ENCODE measurements at regions not wholly inside any gene's neighbourhood (a gene's known extent, or its start where the extent isn't known, plus 50 kb on each side); places are given as distances from the start of the nearest gene placed in this dataset.

- Histone ChIP-seq H3K27ac (ENCODE audit: low read depth in 1 of 2, low read length in 1 of 2) (no peak overlapping the region), H3K27me3 (ENCODE audit: control insufficient read depth in 2 of 2, insufficient read depth in 1 of 2, low read length in 1 of 2) (no peaks in the 10 kb centered on the region), H3K9me3 (ENCODE audit: control insufficient read depth in 2 of 2, insufficient read depth in 1 of 2, low read length in 1 of 2) (no peaks in the 10 kb centered on the region), H3K36me3 (ENCODE audit: control insufficient read depth in 2 of 2, insufficient read depth in 2 of 2, low read length in 1 of 2) (no peaks in the 10 kb centered on the region), H3K4me3 (ENCODE audit: low read length in 2 of 2) (no peak overlapping the region), H3K4me1 (ENCODE audit: control insufficient read depth in 2 of 2, insufficient read depth in 2 of 2, low read length in 2 of 2) (no peaks in the 10 kb centered on the region)
- DNase-seq (ENCODE audit: low read depth in 6 of 9, low spot score in 9 of 9), result no peak
- WGBS, result 95% methylated on average over 1 of the region's 1 CpG
Observed at GRCh38 chr20:11296221-11296620, 621.5 kb upstream of the BTBD3 start.

GRCh38 chr20:11296951-11297350 lies 620.7 kb upstream of the BTBD3 start:
- H3K4me3 ChIP-seq (ENCODE audit: low read length in 2 of 2), result no peak overlapping the region

GRCh38 chr20:11301699-11302098 lies 616.0 kb upstream of the BTBD3 start:
- no peaks in the 10 kb centered on the region for H3K4me1 ChIP-seq (ENCODE audit: control insufficient read depth in 2 of 2, insufficient read depth in 2 of 2, low read length in 2 of 2)
- no peak overlapping the region for H3K27ac ChIP-seq (ENCODE audit: low read depth in 1 of 2, low read length in 1 of 2)
- 94% methylated on average over 10 of the region's 10 CpGs for WGBS
- H3K36me3 ChIP-seq (ENCODE audit: control insufficient read depth in 2 of 2, insufficient read depth in 2 of 2, low read length in 1 of 2), result no peaks in the 10 kb centered on the region
- H3K4me3 ChIP-seq (ENCODE audit: low read length in 2 of 2), result no peak overlapping the region
- H3K27me3 ChIP-seq (ENCODE audit: control insufficient read depth in 2 of 2, insufficient read depth in 1 of 2, low read length in 1 of 2), result no peaks in the 10 kb centered on the region
- no peaks in the 10 kb centered on the region for H3K9me3 ChIP-seq (ENCODE audit: control insufficient read depth in 2 of 2, insufficient read depth in 1 of 2, low read length in 1 of 2)
- no peak for DNase-seq (ENCODE audit: low read depth in 6 of 9, low spot score in 9 of 9)

More at GRCh38 chr20:11296951-11297350, 620.7 kb upstream of the BTBD3 start:
- no peaks in the 10 kb centered on the region for H3K9me3 ChIP-seq (ENCODE audit: control insufficient read depth in 2 of 2, insufficient read depth in 1 of 2, low read length in 1 of 2)
- H3K36me3 ChIP-seq (ENCODE audit: control insufficient read depth in 2 of 2, insufficient read depth in 2 of 2, low read length in 1 of 2), result no peaks in the 10 kb centered on the region
- no peak overlapping the region for H3K27ac ChIP-seq (ENCODE audit: low read depth in 1 of 2, low read length in 1 of 2)
- no peak for DNase-seq (ENCODE audit: low read depth in 6 of 9, low spot score in 9 of 9)
- H3K27me3 ChIP-seq (ENCODE audit: control insufficient read depth in 2 of 2, insufficient read depth in 1 of 2, low read length in 1 of 2), result no peaks in the 10 kb centered on the region
- no peaks in the 10 kb centered on the region for H3K4me1 ChIP-seq (ENCODE audit: control insufficient read depth in 2 of 2, insufficient read depth in 2 of 2, low read length in 2 of 2)

GRCh38 chr20:11302436-11302835 lies 615.3 kb upstream of the BTBD3 start:
- 87% methylated on average over 3 of the region's 3 CpGs for WGBS
- no peak overlapping the region for H3K27ac ChIP-seq (ENCODE audit: low read depth in 1 of 2, low read length in 1 of 2)

GRCh38 chr20:11304795-11305194 lies 612.9 kb upstream of the BTBD3 start:
- no peak overlapping the region for H3K27ac ChIP-seq (ENCODE audit: low read depth in 1 of 2, low read length in 1 of 2)

More at GRCh38 chr20:11302436-11302835, 615.3 kb upstream of the BTBD3 start:
- H3K36me3 ChIP-seq (ENCODE audit: control insufficient read depth in 2 of 2, insufficient read depth in 2 of 2, low read length in 1 of 2), result no peaks in the 10 kb centered on the region
- no peaks in the 10 kb centered on the region for H3K27me3 ChIP-seq (ENCODE audit: control insufficient read depth in 2 of 2, insufficient read depth in 1 of 2, low read length in 1 of 2)
- H3K4me1 ChIP-seq (ENCODE audit: control insufficient read depth in 2 of 2, insufficient read depth in 2 of 2, low read length in 2 of 2), result no peaks in the 10 kb centered on the region
- no peaks in the 10 kb centered on the region for H3K9me3 ChIP-seq (ENCODE audit: control insufficient read depth in 2 of 2, insufficient read depth in 1 of 2, low read length in 1 of 2)
- DNase-seq (ENCODE audit: low read depth in 6 of 9, low spot score in 9 of 9), result no peak
- H3K4me3 ChIP-seq (ENCODE audit: low read length in 2 of 2), result no peak overlapping the region

GRCh38 chr20:11305406-11305805 lies 612.3 kb upstream of the BTBD3 start:
- WGBS, result 38% methylated on average over 2 of the region's 2 CpGs
- Histone ChIP-seq H3K36me3 (ENCODE audit: control insufficient read depth in 2 of 2, insufficient read depth in 2 of 2, low read length in 1 of 2) (no peaks in the 10 kb centered on the region), H3K4me1 (ENCODE audit: control insufficient read depth in 2 of 2, insufficient read depth in 2 of 2, low read length in 2 of 2) (no peaks in the 10 kb centered on the region), H3K9me3 (ENCODE audit: control insufficient read depth in 2 of 2, insufficient read depth in 1 of 2, low read length in 1 of 2) (no peaks in the 10 kb centered on the region), H3K27me3 (ENCODE audit: control insufficient read depth in 2 of 2, insufficient read depth in 1 of 2, low read length in 1 of 2) (no peaks in the 10 kb centered on the region), H3K27ac (ENCODE audit: low read depth in 1 of 2, low read length in 1 of 2) (no peak overlapping the region), H3K4me3 (ENCODE audit: low read length in 2 of 2) (no peak overlapping the region)
- no peak for DNase-seq (ENCODE audit: low read depth in 6 of 9, low spot score in 9 of 9)

More at GRCh38 chr20:11304795-11305194, 612.9 kb upstream of the BTBD3 start:
- Histone ChIP-seq H3K36me3 (ENCODE audit: control insufficient read depth in 2 of 2, insufficient read depth in 2 of 2, low read length in 1 of 2) (no peaks in the 10 kb centered on the region), H3K9me3 (ENCODE audit: control insufficient read depth in 2 of 2, insufficient read depth in 1 of 2, low read length in 1 of 2) (no peaks in the 10 kb centered on the region), H3K4me1 (ENCODE audit: control insufficient read depth in 2 of 2, insufficient read depth in 2 of 2, low read length in 2 of 2) (no peaks in the 10 kb centered on the region), H3K4me3 (ENCODE audit: low read length in 2 of 2) (no peak overlapping the region), H3K27me3 (ENCODE audit: control insufficient read depth in 2 of 2, insufficient read depth in 1 of 2, low read length in 1 of 2) (no peaks in the 10 kb centered on the region)
- WGBS, result 89% methylated on average over 3 of the region's 3 CpGs
- DNase-seq (ENCODE audit: low read depth in 6 of 9, low spot score in 9 of 9), result no peak

- no peak overlapping the region for H3K4me3 ChIP-seq (ENCODE audit: low read length in 2 of 2)
- no peaks in the 10 kb centered on the region for H3K36me3 ChIP-seq (ENCODE audit: control insufficient read depth in 2 of 2, insufficient read depth in 2 of 2, low read length in 1 of 2)
- no peaks in the 10 kb centered on the region for H3K27me3 ChIP-seq (ENCODE audit: control insufficient read depth in 2 of 2, insufficient read depth in 1 of 2, low read length in 1 of 2)
- no peak for DNase-seq (ENCODE audit: low read depth in 6 of 9, low spot score in 9 of 9)
- H3K27ac ChIP-seq (ENCODE audit: low read depth in 1 of 2, low read length in 1 of 2), result no peak overlapping the region
- WGBS, result 92% methylated on average over 3 of the region's 3 CpGs
- no peaks in the 10 kb centered on the region for H3K4me1 ChIP-seq (ENCODE audit: control insufficient read depth in 2 of 2, insufficient read depth in 2 of 2, low read length in 2 of 2)
- no peaks in the 10 kb centered on the region for H3K9me3 ChIP-seq (ENCODE audit: control insufficient read depth in 2 of 2, insufficient read depth in 1 of 2, low read length in 1 of 2)
Observed at GRCh38 chr20:11311659-11312224, 606.0 kb upstream of the BTBD3 start.

GRCh38 chr20:11315525-11315924 lies 602.2 kb upstream of the BTBD3 start:
- Histone ChIP-seq H3K27me3 (ENCODE audit: control insufficient read depth in 2 of 2, insufficient read depth in 1 of 2, low read length in 1 of 2) (no peaks in the 10 kb centered on the region), H3K27ac (ENCODE audit: low read depth in 1 of 2, low read length in 1 of 2) (no peak overlapping the region), H3K4me3 (ENCODE audit: low read length in 2 of 2) (no peak overlapping the region), H3K9me3 (ENCODE audit: control insufficient read depth in 2 of 2, insufficient read depth in 1 of 2, low read length in 1 of 2) (no peaks in the 10 kb centered on the region), H3K36me3 (ENCODE audit: control insufficient read depth in 2 of 2, insufficient read depth in 2 of 2, low read length in 1 of 2) (no peaks in the 10 kb centered on the region), H3K4me1 (ENCODE audit: control insufficient read depth in 2 of 2, insufficient read depth in 2 of 2, low read length in 2 of 2) (no peaks in the 10 kb centered on the region)
- DNase-seq (ENCODE audit: low read depth in 6 of 9, low spot score in 9 of 9), result no peak
- 93% methylated on average over 2 of the region's 2 CpGs for WGBS

GRCh38 chr20:11316244-11316643 lies 601.4 kb upstream of the BTBD3 start:
- no peaks in the 10 kb centered on the region for H3K36me3 ChIP-seq (ENCODE audit: control insufficient read depth in 2 of 2, insufficient read depth in 2 of 2, low read length in 1 of 2)
- H3K9me3 ChIP-seq (ENCODE audit: control insufficient read depth in 2 of 2, insufficient read depth in 1 of 2, low read length in 1 of 2), result no peaks in the 10 kb centered on the region

GRCh38 chr20:11320033-11320432 lies 597.7 kb upstream of the BTBD3 start:
- no peaks in the 10 kb centered on the region for H3K4me1 ChIP-seq (ENCODE audit: control insufficient read depth in 2 of 2, insufficient read depth in 2 of 2, low read length in 2 of 2)
- no peak for DNase-seq (ENCODE audit: low read depth in 6 of 9, low spot score in 9 of 9)
- H3K36me3 ChIP-seq (ENCODE audit: control insufficient read depth in 2 of 2, insufficient read depth in 2 of 2, low read length in 1 of 2), result no peaks in the 10 kb centered on the region
- no peak overlapping the region for H3K27ac ChIP-seq (ENCODE audit: low read depth in 1 of 2, low read length in 1 of 2)
- H3K4me3 ChIP-seq (ENCODE audit: low read length in 2 of 2), result no peak overlapping the region
- no peaks in the 10 kb centered on the region for H3K9me3 ChIP-seq (ENCODE audit: control insufficient read depth in 2 of 2, insufficient read depth in 1 of 2, low read length in 1 of 2)
- no peaks in the 10 kb centered on the region for H3K27me3 ChIP-seq (ENCODE audit: control insufficient read depth in 2 of 2, insufficient read depth in 1 of 2, low read length in 1 of 2)

More at GRCh38 chr20:11316244-11316643, 601.4 kb upstream of the BTBD3 start:
- Histone ChIP-seq H3K4me3 (ENCODE audit: low read length in 2 of 2) (no peak overlapping the region), H3K27ac (ENCODE audit: low read depth in 1 of 2, low read length in 1 of 2) (no peak overlapping the region), H3K27me3 (ENCODE audit: control insufficient read depth in 2 of 2, insufficient read depth in 1 of 2, low read length in 1 of 2) (no peaks in the 10 kb centered on the region), H3K4me1 (ENCODE audit: control insufficient read depth in 2 of 2, insufficient read depth in 2 of 2, low read length in 2 of 2) (no peaks in the 10 kb centered on the region)
- DNase-seq (ENCODE audit: low read depth in 6 of 9, low spot score in 9 of 9), result no peak
